ENCODE measurements at regions not wholly inside any gene's neighbourhood (a gene's known extent, or its start where the extent isn't known, plus 50 kb on each side); places are given as distances from the start of the nearest gene placed in this dataset.

GRCh38 chr14:99321955-99322730 lies 50.1 kb upstream of the BCL11B start:
- TF ChIP-seq ELF4 (IDR thresholded peaks at IDR 0.05), result no peak
- TF ChIP-seq SP1 (IDR thresholded peaks at IDR 0.05), result no peak
- no peak for TF ChIP-seq NFRKB (IDR thresholded peaks at IDR 0.05)
- TF ChIP-seq FOXM1 (IDR thresholded peaks at IDR 0.05; ENCODE audit: borderline replicate concordance), result no peak
- no peak for TF ChIP-seq BHLHE40 (IDR thresholded peaks at IDR 0.05; ENCODE audit: borderline replicate concordance)
- no peak for TF ChIP-seq SUZ12 (IDR thresholded peaks at IDR 0.05)
